ENCODE measurements at regions not wholly inside any gene's neighbourhood (a gene's known extent, or its start where the extent isn't known, plus 50 kb on each side); places are given as distances from the start of the nearest gene placed in this dataset.

- no peak for DNase-seq
Observed at GRCh38 chr16:6562986-6563385, 769.7 kb upstream of the RBFOX1 start.

- DNase-seq, result no peak
Observed at GRCh38 chr16:6560306-6561100, 772.1 kb upstream of the RBFOX1 start.

- DNase-seq, result no peak
Observed at GRCh38 chr16:6558661-6559060, 774.0 kb upstream of the RBFOX1 start.

- no peak for DNase-seq
Observed at GRCh38 chr16:6558126-6558525, 774.5 kb upstream of the RBFOX1 start.

GRCh38 chr16:6557353-6558023 is 775.2 kb upstream of the RBFOX1 start:
- no peak for DNase-seq

GRCh38 chr16:6549415-6549814 is 783.2 kb upstream of the RBFOX1 start:
- DNase-seq, result no peak

GRCh38 chr16:6548507-6548906 is 784.1 kb upstream of the RBFOX1 start:
- DNase-seq, result no peak

GRCh38 chr16:6547131-6547530 is 785.5 kb upstream of the RBFOX1 start:
- DNase-seq, result no peak

GRCh38 chr16:6545329-6545728 is 787.3 kb upstream of the RBFOX1 start:
- no peak for DNase-seq

- no peak for DNase-seq
Observed at GRCh38 chr16:6541267-6541666, 791.4 kb upstream of the RBFOX1 start.

GRCh38 chr16:6536411-6536810 is 796.2 kb upstream of the RBFOX1 start:
- DNase-seq, result no peak

GRCh38 chr16:6531067-6531466 is 801.6 kb upstream of the RBFOX1 start:
- no peak for DNase-seq

- DNase-seq, result no peak
Observed at GRCh38 chr16:6528217-6528616, 804.4 kb upstream of the RBFOX1 start.

GRCh38 chr16:6527646-6528045 is 805.0 kb upstream of the RBFOX1 start:
- no peak for DNase-seq

- DNase-seq, result no peak
Observed at GRCh38 chr16:6524501-6524900, 808.1 kb upstream of the RBFOX1 start.

GRCh38 chr16:6517020-6517720 is 815.5 kb upstream of the RBFOX1 start:
- no peak for DNase-seq

GRCh38 chr16:6512512-6512911 is 820.1 kb upstream of the RBFOX1 start:
- DNase-seq, result no peak

GRCh38 chr16:6510261-6510660 is 822.4 kb upstream of the RBFOX1 start:
- no peak for DNase-seq

GRCh38 chr16:6499413-6499812 is 833.2 kb upstream of the RBFOX1 start:
- DNase-seq, result no peak

- no peak for DNase-seq
Observed at GRCh38 chr16:6498858-6499257, 833.8 kb upstream of the RBFOX1 start.

GRCh38 chr16:6496996-6497395 is 835.6 kb upstream of the RBFOX1 start:
- DNase-seq, result no peak

GRCh38 chr16:6495486-6496210 is 837.0 kb upstream of the RBFOX1 start:
- DNase-seq, result no peak

GRCh38 chr16:6494716-6495115 is 837.9 kb upstream of the RBFOX1 start:
- no peak for DNase-seq

Measured in CD4-positive, alpha-beta T cell treated with Interleukin-21 for 1 hour (primary cell).